Endothelial cell of umbilical vein (primary cell): ENCODE measurements at regions not wholly inside any gene's neighbourhood (a gene's known extent, or its start where the extent isn't known, plus 50 kb on each side); places are given as distances from the start of the nearest gene placed in this dataset.

Source experiments
- BruUV-seq: library from RNA; stranded (reverse); fragments of 400-500 nt; replicated peaks from 2 replicates; lab custom pipeline; 2021; lab: Mats Ljungman, UMichigan
- CTCF ChIA-PET: fragments of 300-600, 350-600 bp; sonication (Branson Sonifier 250); formaldehyde crosslinking; loops from one replicate; lab custom pipeline; 2021; ENCODE audit warnings: antibody characterized with exemption, inconsistent platforms; lab: Charles Lee
- POLR2A ChIA-PET: fragments of 300-600, 350-600 bp; sonication (Branson Sonifier 250); formaldehyde crosslinking; loops from one replicate; lab custom pipeline; 2021; ENCODE audit warnings: antibody characterized with exemption, inconsistent platforms; lab: Charles Lee
- DNase-seq: peaks from one replicate; pipeline ENCODE4 v3.0.0-alpha.2; 2011; ENCODE audit warnings: low read depth, low spot score
- FAIRE-seq: peaks from 2 replicates; lab custom pipeline; 2011; peaks lifted over from hg19 to GRCh38; lab: Jason Lieb, UNC
- H2AFZ ChIP-seq: 2 replicates; pipeline ENCODE4 v1.6.0; 2012; ENCODE audit warnings: low read depth, low read length, control low read depth, inconsistent platforms
- H3K27ac ChIP-seq: 2 replicates; pipeline ENCODE4 v1.5.1; 2011; ENCODE audit warnings: low read depth, mild to moderate bottlenecking, control low read depth, low read length, moderate library complexity; ENCODE audit not compliant: insufficient read depth
- H3K27me3 ChIP-seq, 2 experiments: 2 replicates each; pipeline versions ENCODE4 v1.6.0 to v1.6.1; 2011; ENCODE audit warnings: low read length in 2 of 2, mixed read lengths in 1 of 2; ENCODE audit not compliant: control insufficient read depth in 2 of 2, insufficient read depth in 2 of 2
- H3K36me3 ChIP-seq, 2 experiments: 2 replicates in 1 of 2; 3 replicates in 1 of 2; pipeline ENCODE4 v1.5.1; 2011; ENCODE audit warnings: low read length in 2 of 2, mild to moderate bottlenecking in 1 of 2, moderate library complexity in 1 of 2; ENCODE audit not compliant: control insufficient read depth in 2 of 2, insufficient read depth in 2 of 2; ENCODE audit errors: extremely low read depth in 1 of 2
- H3K4me1 ChIP-seq: 3 replicates; pipeline ENCODE4 v1.5.1; 2011; ENCODE audit warnings: mild to moderate bottlenecking, low read length; ENCODE audit not compliant: control insufficient read depth, insufficient read depth; ENCODE audit errors: extremely low read depth
- H3K4me2 ChIP-seq: 2 replicates; pipeline ENCODE4 v1.6.1; 2011; ENCODE audit warnings: low read length, control low read depth, mixed read lengths; ENCODE audit not compliant: insufficient read depth
- H3K4me3 ChIP-seq, 3 experiments: fragments of 200-600 bp in 1 of 3; sonication (generic), shearing (Covaris generic) in 1 of 3; replicated peaks in 1 of 3; 2 replicates each; pipeline ENCODE4 v1.5.1; 2011 to 2016; ENCODE audit warnings: control low read depth in 3 of 3, low read length in 3 of 3, mild to moderate bottlenecking in 2 of 3, inconsistent platforms in 1 of 3, low read depth in 1 of 3, moderate library complexity in 1 of 3; ENCODE audit not compliant: insufficient read depth in 1 of 3
- H3K79me2 ChIP-seq: 2 replicates; pipeline ENCODE4 v1.6.0; 2012; ENCODE audit warnings: low read length, inconsistent platforms; ENCODE audit not compliant: control insufficient read depth, insufficient read depth
- H3K9ac ChIP-seq: replicated peaks from 2 replicates; pipeline ENCODE3; 2011; ENCODE audit warnings: low read length, control low read depth; ENCODE audit not compliant: insufficient read depth; ENCODE audit errors: extremely low read depth
- H3K9me1 ChIP-seq: replicated peaks from 3 replicates; pipeline ENCODE4 v1.6.0; 2011; ENCODE audit warnings: mild to moderate bottlenecking, low read length; ENCODE audit not compliant: control insufficient read depth, insufficient read depth; ENCODE audit errors: extremely low read depth
- H3K9me3 ChIP-seq: replicated peaks from 2 replicates; pipeline ENCODE4 v1.5.1; 2012; ENCODE audit warnings: low read length, inconsistent platforms; ENCODE audit not compliant: control insufficient read depth, insufficient read depth
- H4K20me1 ChIP-seq: replicated peaks from 2 replicates; pipeline ENCODE3; 2011; ENCODE audit warnings: mild to moderate bottlenecking, low read length; ENCODE audit not compliant: control insufficient read depth, insufficient read depth; ENCODE audit errors: extremely low read depth
- CTCF ChIP-seq, 2 donors: IDR thresholded peaks; 1 replicate in 1 of 2; 2 replicates in 1 of 2; pipeline ENCODE4 v1.5.1; 2011; ENCODE audit warnings: low read length in 2 of 2, mild to moderate bottlenecking in 2 of 2, moderate library complexity in 2 of 2, control low read depth in 1 of 2, inconsistent platforms in 1 of 2, low read depth in 1 of 2; ENCODE audit not compliant: insufficient read depth in 1 of 2; ENCODE audit errors: extremely low read depth in 1 of 2
- EZH2 ChIP-seq: IDR thresholded peaks from 2 replicates; pipeline ENCODE4 v1.6.1; 2012; ENCODE audit warnings: borderline replicate concordance, low read depth, mild to moderate bottlenecking, moderate library complexity, low read length, inconsistent platforms; ENCODE audit not compliant: severe bottlenecking
- FOS ChIP-seq: IDR thresholded peaks from 2 replicates; pipeline ENCODE4 v1.6.1; 2011; ENCODE audit warnings: mild to moderate bottlenecking, low read length, moderate library complexity, borderline replicate concordance; ENCODE audit not compliant: insufficient read depth
- GATA2 ChIP-seq: IDR thresholded peaks from 2 replicates; pipeline ENCODE4 v1.7.0; 2011; ENCODE audit warnings: low read depth, mild to moderate bottlenecking, moderate library complexity, mixed read lengths, low read length; ENCODE audit not compliant: insufficient read length, insufficient read depth
- JUN ChIP-seq: IDR thresholded peaks from 2 replicates; pipeline ENCODE4 v1.6.1; 2011; ENCODE audit warnings: borderline replicate concordance, low read depth; ENCODE audit not compliant: insufficient read length, insufficient read depth
- MAX ChIP-seq: IDR thresholded peaks from 2 replicates; pipeline ENCODE4 v1.6.1; 2011; ENCODE audit not compliant: insufficient read depth, insufficient read length
- MYC ChIP-seq: IDR thresholded peaks from one replicate; pipeline ENCODE4 v1.6.1; 2011; ENCODE audit warnings: mild to moderate bottlenecking, low read depth, low read length
- POLR2A ChIP-seq: IDR thresholded peaks from 2 replicates; pipeline ENCODE4 v1.6.1; 2012; ENCODE audit warnings: low read depth, mild to moderate bottlenecking, control low read depth, low read length
- POLR2AphosphoS5 ChIP-seq: IDR thresholded peaks from 2 replicates; pipeline ENCODE4 v1.6.1; 2012; ENCODE audit warnings: low read depth, mild to moderate bottlenecking, control low read depth, low read length, moderate library complexity; ENCODE audit not compliant: insufficient read depth
- dilution Hi-C: fragments of 300-500 bp; cut with MboI; formaldehyde crosslinking; loops from one replicate; pipeline ENCODE4 v1.15.0; 2019; ENCODE audit warnings: low sequenced_read_pairs; ENCODE audit not compliant: extremely low pct_ligation_motif_present
- intact Hi-C: fragments of 100-400 bp; cut with micrococcal nuclease; formaldehyde crosslinking; loops from one replicate; pipeline ENCODE4 v1.10.0; 2022

GRCh38 chr4:136320465-136320813 lies 1211.9 kb downstream of the PCDH18 start:
- H3K79me2 ChIP-seq, result no peaks in the 10 kb centered on the region
- dilution Hi-C loops (no loop called here), intact Hi-C loops (no loop called here)
- no peak overlapping the region for H3K4me2 ChIP-seq
- no peak overlapping the region for H2AFZ ChIP-seq
- H3K9me3 ChIP-seq, result no peaks in the 10 kb centered on the region
- no peak for DNase-seq
- H3K9ac ChIP-seq, result no peak overlapping the region
- H3K36me3 ChIP-seq, result no peaks in the 10 kb centered on the region
- H3K9me1 ChIP-seq, result no peaks in the 10 kb centered on the region
- no peaks in the 10 kb centered on the region for H4K20me1 ChIP-seq
- ChIA-PET POLR2A (no interaction called here), CTCF (interaction anchor here (1.0 to 1.4 kb wide), 2 partner anchors 8 to 37 kb away, joined by 4 to 8 read pairs; no protein-coding TSS in a partner anchor)
- H3K4me3 ChIP-seq, result no peak overlapping the region
- no peaks in the 10 kb centered on the region for H3K4me1 ChIP-seq
- H3K27me3 ChIP-seq, result no peaks in the 10 kb centered on the region
- H3K27ac ChIP-seq, result no peak overlapping the region
- no peak for FAIRE-seq
- TF ChIP-seq JUN, result no peak
- TF ChIP-seq CTCF (IDR thresholded peaks at IDR 0.05; ENCODE audit: extremely low read depth in 1 of 2, insufficient read depth in 1 of 2, low read depth in 1 of 2, low read length in 2 of 2), result no peak
- no peak for TF ChIP-seq MAX
- TF ChIP-seq POLR2AphosphoS5, result no peak
- TF ChIP-seq FOS, result no peak
- TF ChIP-seq GATA2, result no peak
- no peak for TF ChIP-seq POLR2A
- TF ChIP-seq MYC, result no peak
- TF ChIP-seq EZH2, result no peak
- BruUV-seq, result no TSS peak
